SK-N-SH (cell line): ENCODE measurements at regions not wholly inside any gene's neighbourhood (a gene's known extent, or its start where the extent isn't known, plus 50 kb on each side); places are given as distances from the start of the nearest gene placed in this dataset.

Source experiments
- CTCF ChIA-PET: fragments of 300-600, 350-600 bp; formaldehyde crosslinking; extraction: SDS; loops from one replicate; lab custom pipeline; 2021; lab: Yijun Ruan, JAX
- POLR2A ChIA-PET: fragments of 350-600 bp; sonication (Branson Sonifier 250); formaldehyde crosslinking; extraction: SDS; loops from one replicate; lab custom pipeline; 2020; ENCODE audit warnings: antibody characterized with exemption, inconsistent platforms; lab: Yijun Ruan, JAX
- DNase-seq: peaks from one replicate; pipeline ENCODE4 v3.0.0; 2012
- H2AFZ ChIP-seq: fragments of 200-600 bp; sonication (generic); 2 replicates; pipeline ENCODE4 v1.8.1; 2016; ENCODE audit warnings: antibody characterized with exemption, mild to moderate bottlenecking, low read depth
- H3F3A ChIP-seq: fragments of 200-600 bp; sonication (generic); replicated peaks from 2 replicates; pipeline ENCODE3; 2016; ENCODE audit warnings: antibody characterized with exemption, mild to moderate bottlenecking; ENCODE audit not compliant: insufficient read depth
- H3K27ac ChIP-seq, 2 experiments: fragments of 200-500 bp in 1 of 2; fragments of 200-600 bp in 1 of 2; sonication (Bioruptor generic) in 1 of 2; sonication (generic), shearing (Covaris generic) in 1 of 2; 2 replicates each; pipeline versions ENCODE4 v1.5.1 to v1.6.1; 2014 to 2016; ENCODE audit warnings: low read depth in 2 of 2, inconsistent platforms in 1 of 2, low read length in 1 of 2, mild to moderate bottlenecking in 1 of 2, mixed read lengths in 1 of 2
- H3K27me3 ChIP-seq: fragments of 200-600 bp; sonication (generic), shearing (Covaris generic); 2 replicates; pipeline ENCODE4 v1.6.1; 2016; ENCODE audit warnings: mixed run types; ENCODE audit not compliant: insufficient read depth
- H3K36me3 ChIP-seq, 2 experiments: fragments of 200-500 bp in 1 of 2; fragments of 200-600 bp in 1 of 2; sonication (Bioruptor generic) in 1 of 2; sonication (generic) in 1 of 2; replicated peaks in 1 of 2; 2 replicates each; pipeline versions ENCODE3 to v1.5.1; 2014 to 2016; ENCODE audit warnings: low read length in 1 of 2, mild to moderate bottlenecking in 1 of 2; ENCODE audit not compliant: insufficient read depth in 2 of 2, control insufficient read depth in 1 of 2
- H3K4me1 ChIP-seq, 2 experiments: fragments of 200-500 bp in 1 of 2; fragments of 200-600 bp in 1 of 2; sonication (Bioruptor generic) in 1 of 2; sonication (generic), shearing (Covaris generic) in 1 of 2; 2 replicates each; pipeline versions ENCODE4 v1.5.1 to v1.6.1; 2014 to 2016; ENCODE audit warnings: low read depth in 1 of 2, low read length in 1 of 2, mixed run types in 1 of 2; ENCODE audit not compliant: insufficient read depth in 2 of 2, control insufficient read depth in 1 of 2
- H3K4me2 ChIP-seq: fragments of 200-600 bp; sonication (generic), shearing (Covaris generic); 2 replicates; pipeline ENCODE4 v1.6.1; 2017; ENCODE audit warnings: mixed run types
- H3K4me3 ChIP-seq, 2 experiments: fragments of 200-500 bp in 1 of 2; fragments of 200-600 bp in 1 of 2; sonication (Bioruptor generic) in 1 of 2; sonication (generic), shearing (Covaris generic) in 1 of 2; 2 replicates each; pipeline versions ENCODE4 v1.5.1 to v1.8.1; 2014 to 2016; ENCODE audit warnings: low read depth in 2 of 2, inconsistent platforms in 1 of 2, low read length in 1 of 2, mild to moderate bottlenecking in 1 of 2, mixed read lengths in 1 of 2, moderate library complexity in 1 of 2
- H3K79me2 ChIP-seq: fragments of 200-600 bp; sonication (generic); 2 replicates; pipeline ENCODE4 v1.8.1; 2017; ENCODE audit warnings: mild to moderate bottlenecking; ENCODE audit not compliant: insufficient read depth
- H3K9ac ChIP-seq: fragments of 200-600 bp; sonication (generic); 2 replicates; pipeline ENCODE4 v1.6.1; 2017; ENCODE audit warnings: mixed run types
- H3K9me2 ChIP-seq: fragments of 200-600 bp; sonication (generic); 2 replicates; pipeline ENCODE4 v1.6.1; 2017; ENCODE audit warnings: mixed run types
- H3K9me3 ChIP-seq: fragments of 200-600 bp; sonication (generic); 2 replicates; pipeline ENCODE4 v1.6.1; 2017; ENCODE audit warnings: mixed run types, mild to moderate bottlenecking, moderate library complexity
- H4K20me1 ChIP-seq: fragments of 200-600 bp; sonication (generic); 2 replicates; pipeline ENCODE4 v1.6.1; 2017; ENCODE audit warnings: mild to moderate bottlenecking, mixed run types; ENCODE audit not compliant: insufficient read depth
- EP300 ChIP-seq, 2 experiments: IDR thresholded peaks; 2 replicates each; pipeline versions ENCODE4 v1.4.0 to v1.6.1; 2012; ENCODE audit warnings: borderline replicate concordance in 1 of 2, low read depth in 1 of 2, low read length in 1 of 2
- EZH2phosphoT487 ChIP-seq: fragments of 200-600 bp; sonication (generic); IDR thresholded peaks from 2 replicates; pipeline ENCODE4 v1.6.1; 2017; ENCODE audit warnings: low read depth, mixed run types, mild to moderate bottlenecking, antibody characterized with exemption, moderate library complexity, borderline replicate concordance
- MAX ChIP-seq: IDR thresholded peaks from 2 replicates; pipeline ENCODE4 v1.4.0; 2012; ENCODE audit warnings: low read depth
- MEF2A ChIP-seq: IDR thresholded peaks from 2 replicates; pipeline ENCODE4 v1.4.0; 2012; ENCODE audit warnings: low read depth, borderline replicate concordance
- PBX3 ChIP-seq: IDR thresholded peaks from 2 replicates; pipeline ENCODE4; 2012
- RAD21 ChIP-seq: IDR thresholded peaks from 2 replicates; pipeline ENCODE4 v1.6.1; 2012; ENCODE audit warnings: mild to moderate bottlenecking, low read length
- REST ChIP-seq: IDR thresholded peaks from 2 replicates; pipeline ENCODE4 v1.6.1; 2012; ENCODE audit warnings: mild to moderate bottlenecking, low read depth, low read length, moderate library complexity
- RXRA ChIP-seq: IDR thresholded peaks from 2 replicates; pipeline ENCODE4 v1.4.0; 2012; ENCODE audit warnings: low read depth, mild to moderate bottlenecking, borderline replicate concordance
- SIN3A ChIP-seq: IDR thresholded peaks from 2 replicates; pipeline ENCODE4 v1.6.1; 2012; ENCODE audit warnings: low read depth, mild to moderate bottlenecking, low read length, moderate library complexity, borderline replicate concordance
- SMC3 ChIP-seq: IDR thresholded peaks from 2 replicates; pipeline ENCODE4 v1.6.1; 2012; ENCODE audit warnings: low read depth, low read length, improper control_type of control experiment
- TAF1 ChIP-seq: IDR thresholded peaks from 2 replicates; pipeline ENCODE4 v1.6.1; 2012; ENCODE audit warnings: low read depth, mild to moderate bottlenecking, low read length, moderate library complexity, borderline replicate concordance
- TCF12 ChIP-seq: IDR thresholded peaks from 2 replicates; pipeline ENCODE4 v1.4.0; 2012
- TEAD4 ChIP-seq: IDR thresholded peaks from 2 replicates; pipeline ENCODE4 v1.4.0; 2012; ENCODE audit warnings: mild to moderate bottlenecking, borderline replicate concordance; ENCODE audit not compliant: insufficient read depth
- USF2 ChIP-seq: fragments of 150-350 bp; IDR thresholded peaks from 2 replicates; pipeline ENCODE4 v1.6.1; 2017; ENCODE audit warnings: antibody characterized with exemption, low read length, low read depth, borderline replicate concordance
- YY1 ChIP-seq: IDR thresholded peaks from 2 replicates; pipeline ENCODE4 v1.4.0; 2012; ENCODE audit warnings: low read depth, mild to moderate bottlenecking
- ZBTB33 ChIP-seq: IDR thresholded peaks from 2 replicates; pipeline ENCODE4 v1.4.0; 2012; ENCODE audit warnings: low read depth, borderline replicate concordance
- WGBS: methylation state at CpG from one replicate; pipeline ENCODE4 v1.1.6; 2017; ENCODE audit warnings: low lambda C conversion rate; 5-methylcytosine and 5-hydroxymethylcytosine counted together
- TF ChIP-seq, protein P1 (sequence below): fragments of 200-600 bp; sonication (generic); IDR thresholded peaks from 2 replicates; pipeline ENCODE4 v1.6.1; 2017; ENCODE audit warnings: antibody characterized with exemption, mild to moderate bottlenecking, moderate library complexity

- Histone ChIP-seq H3K4me2 (no peak overlapping the region), H3K27me3 (no peaks in the 10 kb centered on the region), H3F3A (no peaks in the 10 kb centered on the region), H3K4me3 (no peak overlapping the region), H3K27ac (no peak overlapping the region), H3K9me2 (no peaks in the 10 kb centered on the region), H3K4me1 (no peaks in the 10 kb centered on the region), H3K79me2 (no peaks in the 10 kb centered on the region), H3K9me3 (peaks cover 8% of the 10 kb centered on the region; the same call in 1 of the 2 replicates), H3K9ac (no peak overlapping the region), H3K36me3 (no peaks in the 10 kb centered on the region), H2AFZ (no peak overlapping the region), H4K20me1 (no peaks in the 10 kb centered on the region)
- ChIA-PET POLR2A (interaction anchor here (0.8 kb wide), 1 partner anchor 9 kb away, joined by 3 read pairs; no protein-coding TSS in a partner anchor), CTCF (no interaction called here)
- 5% methylated on average over 3 of the region's 3 CpGs for WGBS
- no peak for DNase-seq
- TF ChIP-seq EP300 (IDR thresholded peaks at IDR 0.05; ENCODE audit: borderline replicate concordance in 1 of 2, low read depth in 1 of 2, low read length in 1 of 2), result no peak
- TF ChIP-seq EZH2phosphoT487, result no peak
- no peak for TF ChIP-seq MEF2A
- TF ChIP-seq SIN3A, result no peak
- no peak for TF ChIP-seq ZBTB33
- TF ChIP-seq SMC3, result no peak
- TF ChIP-seq RXRA, result no peak
- no peak for TF ChIP-seq MAX
- no peak for TF ChIP-seq TEAD4
- no peak for TF ChIP-seq TCF12
- no peak for TF ChIP-seq RAD21
- TF ChIP-seq TAF1, result no peak
- TF ChIP-seq REST, result no peak
- TF ChIP-seq, protein P1, sequence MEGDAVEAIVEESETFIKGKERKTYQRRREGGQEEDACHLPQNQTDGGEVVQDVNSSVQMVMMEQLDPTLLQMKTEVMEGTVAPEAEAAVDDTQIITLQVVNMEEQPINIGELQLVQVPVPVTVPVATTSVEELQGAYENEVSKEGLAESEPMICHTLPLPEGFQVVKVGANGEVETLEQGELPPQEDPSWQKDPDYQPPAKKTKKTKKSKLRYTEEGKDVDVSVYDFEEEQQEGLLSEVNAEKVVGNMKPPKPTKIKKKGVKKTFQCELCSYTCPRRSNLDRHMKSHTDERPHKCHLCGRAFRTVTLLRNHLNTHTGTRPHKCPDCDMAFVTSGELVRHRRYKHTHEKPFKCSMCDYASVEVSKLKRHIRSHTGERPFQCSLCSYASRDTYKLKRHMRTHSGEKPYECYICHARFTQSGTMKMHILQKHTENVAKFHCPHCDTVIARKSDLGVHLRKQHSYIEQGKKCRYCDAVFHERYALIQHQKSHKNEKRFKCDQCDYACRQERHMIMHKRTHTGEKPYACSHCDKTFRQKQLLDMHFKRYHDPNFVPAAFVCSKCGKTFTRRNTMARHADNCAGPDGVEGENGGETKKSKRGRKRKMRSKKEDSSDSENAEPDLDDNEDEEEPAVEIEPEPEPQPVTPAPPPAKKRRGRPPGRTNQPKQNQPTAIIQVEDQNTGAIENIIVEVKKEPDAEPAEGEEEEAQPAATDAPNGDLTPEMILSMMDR, result no peak
- TF ChIP-seq PBX3, result no peak
- TF ChIP-seq USF2, result no peak
- no peak for TF ChIP-seq YY1
These were observed 634.1 kb downstream of the ACTR3B start for GRCh38 chr7:153393666-153394065.
